NB4 (cell line): ENCODE measurements at regions not wholly inside any gene's neighbourhood (a gene's known extent, or its start where the extent isn't known, plus 50 kb on each side); places are given as distances from the start of the nearest gene placed in this dataset.

Experiments used
- CTCF ChIP-seq: IDR thresholded peaks from one replicate; pipeline ENCODE4 v1.5.1; 2012; ENCODE audit warnings: low read depth, low read length
- MAX ChIP-seq: IDR thresholded peaks from 2 replicates; pipeline ENCODE4 v1.6.1; 2011; ENCODE audit warnings: low read depth, low read length
- MYC ChIP-seq: IDR thresholded peaks from 2 replicates; pipeline ENCODE4 v1.6.1; 2011; ENCODE audit warnings: low read depth, low read length
- POLR2A ChIP-seq: IDR thresholded peaks from 2 replicates; pipeline ENCODE4 v1.6.1; 2011; ENCODE audit warnings: mild to moderate bottlenecking; ENCODE audit not compliant: insufficient read length; ENCODE audit errors: extremely low read depth

GRCh38 chr7:28277364-28277763 is 96.8 kb upstream of the JAZF1 start:
- no peak for TF ChIP-seq CTCF
- no peak for TF ChIP-seq POLR2A
- TF ChIP-seq MAX, result no peak
- no peak for TF ChIP-seq MYC
